ENCODE measurements at regions not wholly inside any gene's neighbourhood (a gene's known extent, or its start where the extent isn't known, plus 50 kb on each side); places are given as distances from the start of the nearest gene placed in this dataset.
"Not testable (repeated sequence)": the region's sequence is repeated elsewhere in the genome, so short reads cannot be mapped to it uniquely, and the experiment has no call there.

DNA sequence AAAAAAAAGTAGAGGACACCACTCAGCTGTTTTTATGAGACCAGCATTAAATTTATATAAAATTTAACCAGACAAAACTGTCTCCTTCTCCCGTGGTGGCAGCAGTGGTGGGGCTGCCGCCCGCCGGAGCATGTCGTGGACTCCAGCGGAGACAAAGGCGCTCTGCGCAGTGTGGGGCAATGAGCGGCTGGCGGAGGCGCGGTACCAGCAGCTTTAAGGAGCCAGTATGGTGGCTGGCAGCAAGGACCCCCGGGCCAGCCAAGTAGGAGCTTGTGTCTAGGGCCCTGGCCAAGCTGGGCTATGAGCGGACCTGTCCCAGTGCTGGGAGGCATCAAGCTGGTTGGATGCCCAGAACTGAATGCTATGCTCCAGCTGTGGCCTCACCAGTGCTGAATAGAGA, 2102.9 kb downstream of the NCAM2 start:
- no peak for DNase-seq

DNA sequence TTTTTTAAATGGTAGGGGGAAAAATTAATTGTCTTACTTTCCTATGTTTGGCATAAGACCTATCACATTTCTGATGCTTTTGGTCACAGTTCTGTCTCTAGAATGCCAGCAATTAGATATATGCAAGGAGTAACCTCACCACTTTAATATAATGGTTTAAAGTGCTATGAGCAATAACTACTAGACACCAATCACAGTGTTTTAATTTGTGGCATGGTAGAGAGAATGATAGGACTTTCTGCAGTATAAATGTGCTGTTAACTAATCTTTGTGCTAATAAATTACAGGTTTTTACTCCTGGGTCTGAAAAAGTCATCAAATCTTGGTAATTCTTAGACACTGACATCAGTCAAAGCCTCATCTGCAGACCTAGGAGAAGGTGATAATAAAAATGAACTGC, 2110.3 kb downstream of the NCAM2 start:
- DNase-seq, result no peak

DNA sequence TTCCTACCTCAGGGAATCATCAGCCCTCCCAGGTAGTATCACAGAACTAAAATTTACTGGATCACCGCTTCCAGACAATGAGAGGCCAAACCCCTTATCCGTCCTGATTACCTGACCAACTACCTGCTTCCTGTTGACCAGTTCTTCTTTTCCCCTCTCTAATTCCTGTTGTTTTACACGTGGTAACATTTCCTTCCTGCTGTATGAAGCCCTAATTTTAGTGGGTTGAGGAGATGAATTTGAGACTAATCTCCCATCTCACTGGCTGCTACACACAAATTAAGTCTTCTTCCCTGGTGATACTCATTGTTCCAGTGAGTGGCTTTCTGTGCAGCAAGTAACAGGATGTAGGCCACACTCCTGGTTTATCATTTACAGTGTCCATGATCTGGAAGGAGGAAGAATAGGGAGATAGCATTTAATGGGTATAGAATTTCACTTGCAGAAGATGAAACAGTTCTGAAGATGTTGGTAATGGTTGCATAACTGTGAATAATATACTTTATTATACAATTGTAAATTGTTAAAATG, 2112.9 kb downstream of the NCAM2 start:
- no peak for DNase-seq

DNA sequence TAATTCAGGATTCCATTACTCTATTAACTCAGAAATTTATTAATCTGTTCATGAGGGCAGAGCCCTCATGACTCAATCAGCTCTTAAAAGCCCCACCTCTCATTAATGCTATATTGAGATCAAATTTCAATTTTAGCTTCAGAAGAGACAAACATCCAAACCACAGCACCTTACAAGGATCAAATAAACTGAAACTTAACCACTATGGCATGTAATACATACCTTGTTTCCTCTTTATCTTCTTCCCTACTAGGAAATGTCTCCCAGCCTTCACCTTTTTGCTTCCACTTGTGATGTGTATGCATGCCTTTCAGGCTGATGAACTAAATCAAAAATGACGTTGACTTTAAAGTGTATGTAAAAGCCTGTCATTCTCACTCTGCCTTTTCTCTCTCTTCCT, 2121.3 kb downstream of the NCAM2 start:
- no peak for DNase-seq

DNA sequence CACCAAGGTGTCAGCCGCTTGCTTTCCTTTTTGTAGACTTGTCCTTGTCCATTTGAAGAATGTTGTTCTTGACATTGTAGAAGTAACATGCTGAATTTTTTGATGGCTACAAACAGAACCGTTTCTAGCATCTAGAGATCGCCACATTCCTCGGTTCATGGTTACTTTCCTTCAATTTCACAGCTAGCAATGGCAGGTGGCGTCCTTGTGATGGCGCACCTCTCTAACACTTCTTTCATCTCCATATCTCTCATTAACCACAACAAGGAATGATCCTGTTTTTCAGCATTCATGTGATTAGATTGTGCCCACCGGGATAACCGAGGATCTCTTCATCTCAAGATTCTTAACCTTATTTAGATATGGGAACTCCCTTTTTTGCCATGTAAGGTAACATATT, 2129.8 kb downstream of the NCAM2 start:
- no peak for DNase-seq

DNA sequence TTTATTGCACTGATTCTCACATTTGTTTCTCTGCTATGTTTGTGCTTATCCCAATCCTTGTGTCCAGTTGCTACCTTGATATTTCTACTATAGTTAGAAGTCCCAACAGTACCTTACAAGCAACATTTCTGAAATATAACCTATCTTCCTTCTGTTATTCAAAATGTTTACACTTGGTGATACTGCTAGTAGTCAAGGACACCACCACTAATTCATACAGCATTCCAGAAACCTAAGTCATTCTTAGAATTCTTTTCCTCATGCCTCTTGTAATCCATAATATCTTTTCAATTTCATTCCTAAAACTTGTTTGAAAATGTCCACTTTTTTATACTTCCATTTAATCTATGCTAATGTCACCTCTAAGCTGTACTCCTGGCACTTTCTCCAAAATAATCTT, 2132.1 kb downstream of the NCAM2 start:
- no peak for DNase-seq

DNA sequence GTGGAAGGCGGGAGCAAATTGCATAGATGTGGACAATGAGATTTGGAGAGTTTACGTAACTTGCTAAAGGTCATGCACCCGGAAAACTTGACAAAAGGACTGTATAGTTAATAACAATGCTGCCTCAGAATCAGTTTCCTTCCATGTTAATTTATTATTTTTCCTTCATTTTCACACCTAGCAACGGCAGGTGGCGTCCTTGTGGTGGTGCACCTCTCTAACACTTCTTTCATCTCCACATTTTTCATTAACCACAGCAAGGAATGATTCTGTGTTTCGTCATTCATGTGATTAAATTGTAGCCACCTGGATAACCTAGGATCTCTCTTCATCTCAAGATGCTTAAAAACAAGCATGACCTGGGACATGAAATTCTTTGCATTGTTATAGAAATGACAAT, 2133.0 kb downstream of the NCAM2 start:
- no peak for DNase-seq

DNA sequence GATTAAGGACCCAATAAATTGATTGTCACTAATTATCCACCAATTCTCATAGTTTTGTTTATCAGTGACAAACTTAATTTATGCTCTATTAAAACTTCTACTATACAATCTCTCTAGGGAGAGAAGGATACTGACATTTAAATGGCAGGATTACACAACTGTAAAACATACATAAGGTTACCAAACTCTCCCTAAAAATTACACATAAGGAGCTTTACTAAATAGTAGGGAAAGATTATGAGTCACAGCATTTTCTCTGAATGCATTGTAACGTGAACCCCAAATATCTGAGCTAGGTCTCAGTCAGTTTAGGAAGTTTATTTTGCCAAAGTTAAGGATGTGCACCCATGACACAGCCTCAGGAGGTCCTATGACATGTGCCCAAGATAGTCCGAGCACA, 2140.6 kb downstream of the NCAM2 start:
- no peak for DNase-seq

DNA sequence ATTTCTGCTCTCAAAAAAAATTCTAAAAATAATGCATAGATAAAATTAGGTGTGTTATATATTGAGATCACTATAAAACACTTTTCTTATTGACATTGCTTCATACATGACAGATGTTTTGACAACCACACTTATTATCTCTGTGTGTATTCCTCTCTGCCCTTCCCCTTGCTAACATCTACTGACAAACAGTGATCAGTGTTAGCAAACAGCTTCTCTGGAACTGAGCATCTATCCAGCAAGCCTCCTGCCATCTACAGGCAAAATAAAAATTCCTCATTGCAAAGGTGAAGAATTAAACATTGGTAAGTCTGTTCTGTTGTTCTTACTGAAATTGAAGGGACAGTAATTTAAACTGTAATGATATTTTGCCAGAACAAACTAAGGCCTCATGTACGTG, 2153.9 kb downstream of the NCAM2 start:
- DNase-seq, result no peak

DNA sequence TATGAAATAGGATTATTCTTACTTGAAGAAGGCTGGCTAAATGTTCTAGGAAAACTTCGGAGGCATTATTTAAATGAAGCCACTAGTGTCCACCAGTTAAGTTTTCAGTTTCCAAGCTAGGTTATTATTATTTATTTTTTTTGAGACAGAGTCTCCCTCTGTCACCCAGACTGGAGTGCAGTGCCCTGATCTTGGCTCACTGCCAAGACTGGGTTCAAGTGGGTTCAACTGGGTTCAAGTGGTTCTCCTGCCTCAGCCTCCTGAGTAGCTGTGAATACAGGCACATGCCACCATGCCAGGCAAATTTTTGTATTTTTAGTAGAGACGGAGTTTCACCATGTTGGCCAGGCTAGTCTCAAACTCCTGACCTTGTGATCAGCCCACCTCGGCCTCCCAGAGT, 2155.6 kb downstream of the NCAM2 start:
- not testable (repeated sequence) for DNase-seq

DNA sequence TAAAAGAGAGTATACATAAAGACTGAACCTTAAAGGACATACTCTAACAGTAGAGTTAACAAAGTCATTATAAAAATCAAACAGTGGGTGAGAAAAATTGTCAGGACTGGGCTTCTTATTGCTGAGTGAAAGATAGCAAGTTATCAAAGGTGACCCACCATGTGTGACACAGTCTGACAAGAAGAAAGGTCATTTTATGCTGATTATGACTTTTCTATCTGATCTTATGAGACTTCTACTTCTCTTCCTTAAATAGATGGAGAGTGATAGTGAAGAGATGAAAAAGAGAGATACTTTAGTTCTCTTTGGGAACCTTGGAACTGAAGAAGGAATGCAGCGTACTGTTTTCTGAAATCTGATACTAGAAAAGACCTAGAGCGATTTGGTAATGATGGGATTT, 2157.1 kb downstream of the NCAM2 start:
- no peak for DNase-seq

DNA sequence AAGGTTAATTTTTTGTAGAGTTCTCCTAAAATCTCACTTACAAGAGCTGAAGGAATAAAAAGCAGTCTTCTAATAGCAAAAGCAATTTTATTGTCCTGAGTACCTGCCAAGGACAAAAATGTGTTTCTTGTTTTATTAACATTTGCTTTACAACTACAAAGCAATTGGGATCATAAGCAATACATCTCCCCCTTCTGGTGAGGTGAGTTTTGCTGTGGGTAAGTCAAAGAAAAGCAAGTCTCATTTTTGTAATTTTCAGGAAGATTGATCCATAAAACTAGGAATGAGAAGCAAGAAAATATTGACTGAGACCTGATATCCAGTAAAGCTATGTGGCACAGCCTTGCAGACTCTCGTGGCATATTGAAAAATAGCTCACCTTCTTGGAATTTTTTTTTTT, 2162.7 kb downstream of the NCAM2 start:
- DNase-seq, result no peak

DNA sequence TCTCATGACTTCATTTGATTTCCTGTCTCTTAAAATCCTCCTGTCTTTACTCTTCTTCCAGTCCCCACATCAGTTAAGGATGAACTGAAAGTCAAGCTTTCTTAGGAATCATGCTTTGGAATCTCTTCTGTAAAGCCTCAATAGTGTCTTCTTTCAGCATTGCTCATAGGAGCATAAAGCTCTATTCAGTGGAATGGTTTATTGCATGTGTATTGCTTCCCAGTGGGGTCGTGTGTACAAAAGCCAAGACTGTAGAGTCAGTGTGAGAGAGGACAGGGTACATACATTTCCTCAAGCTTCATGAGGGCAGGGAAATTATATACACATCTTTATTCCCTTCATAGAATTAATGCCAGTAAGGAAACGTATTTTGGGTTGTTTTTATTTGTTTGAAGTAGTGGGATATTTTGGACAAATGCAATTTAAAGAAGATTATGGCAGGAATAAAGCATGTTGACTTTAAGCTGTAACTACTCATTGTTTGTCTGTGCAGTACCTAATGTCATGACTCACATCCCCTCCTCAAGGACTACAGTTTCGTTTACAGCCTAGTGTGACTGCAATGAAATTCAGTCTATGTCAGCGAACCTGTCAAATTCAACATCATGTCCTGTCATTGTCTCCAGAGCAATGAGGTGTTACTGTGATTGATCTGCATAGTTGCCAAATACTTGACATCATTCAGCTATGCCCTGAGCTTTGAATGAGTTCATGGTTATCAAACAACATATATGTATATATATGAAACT, 2164.2 kb downstream of the NCAM2 start:
- DNase-seq, result no peak
